NCI-H1092 (cell line): ENCODE measurements at regions not wholly inside any gene's neighbourhood (a gene's known extent, or its start where the extent isn't known, plus 50 kb on each side); places are given as distances from the start of the nearest gene placed in this dataset.

ENCODE experiments used
- DNase-seq: peaks from one replicate; lab custom pipeline; 2025; lab: John Stamatoyannopoulos, UW

- no peak for DNase-seq
These were observed 270.6 kb downstream of the PBX3 start for GRCh38 chr9:126017758-126018157.

- DNase-seq = no peak
These were observed 273.7 kb downstream of the PBX3 start for GRCh38 chr9:126020836-126021235.

- no peak for DNase-seq
These were observed 276.8 kb downstream of the PBX3 start for GRCh38 chr9:126023962-126024361.

- DNase-seq = no peak
These were observed 277.5 kb downstream of the PBX3 start for GRCh38 chr9:126024581-126025230.

- DNase-seq = no peak
These were observed 278.8 kb downstream of the PBX3 start for GRCh38 chr9:126025991-126026390.

- no peak for DNase-seq
These were observed 280.4 kb downstream of the PBX3 start for GRCh38 chr9:126027566-126027965.

GRCh38 chr9:126028746-126029145 is 281.6 kb downstream of the PBX3 start:
- DNase-seq = no peak

- DNase-seq = no peak
These were observed 283.5 kb downstream of the PBX3 start for GRCh38 chr9:126030716-126031115.

GRCh38 chr9:126031116-126031515 is 283.9 kb downstream of the PBX3 start:
- DNase-seq = no peak

- DNase-seq = no peak
These were observed 285.0 kb downstream of the PBX3 start for GRCh38 chr9:126032135-126032534.

- no peak for DNase-seq
These were observed 286.1 kb downstream of the PBX3 start for GRCh38 chr9:126033318-126033717.

- no peak for DNase-seq
These were observed 286.8 kb downstream of the PBX3 start for GRCh38 chr9:126033956-126034355.

- no peak for DNase-seq
These were observed 289.7 kb downstream of the PBX3 start for GRCh38 chr9:126036881-126037291.

- DNase-seq = no peak
These were observed 287.8 kb upstream of the MVB12B start for GRCh38 chr9:126038790-126039189.

- DNase-seq = no peak
These were observed 282.9 kb upstream of the MVB12B start for GRCh38 chr9:126043681-126044080.

- no peak for DNase-seq
These were observed 277.5 kb upstream of the MVB12B start for GRCh38 chr9:126049088-126049487.

GRCh38 chr9:126049896-126050604 is 276.6 kb upstream of the MVB12B start:
- DNase-seq = no peak

GRCh38 chr9:126050605-126050990 is 276.0 kb upstream of the MVB12B start:
- DNase-seq = no peak

- DNase-seq = no peak
These were observed 275.0 kb upstream of the MVB12B start for GRCh38 chr9:126051446-126052130.

- DNase-seq = no peak
These were observed 273.8 kb upstream of the MVB12B start for GRCh38 chr9:126052791-126053190.

- no peak for DNase-seq
These were observed 272.7 kb upstream of the MVB12B start for GRCh38 chr9:126053913-126054312.

- no peak for DNase-seq
These were observed 271.1 kb upstream of the MVB12B start for GRCh38 chr9:126055381-126055985.
